ENCODE measurements at regions not wholly inside any gene's neighbourhood (a gene's known extent, or its start where the extent isn't known, plus 50 kb on each side); places are given as distances from the start of the nearest gene placed in this dataset.

- peaks cover 0 to 6% (median 0%) of the 10 kb centered on the region in 5 donors for H3K4me1 ChIP-seq (ENCODE audit: control insufficient read depth in 5 of 5, insufficient read depth in 5 of 5, low read length in 5 of 5)
Measured at GRCh38 chr13:63414247-63414646, 1998.6 kb upstream of the PCDH20 start.

GRCh38 chr13:63409791-63410351 is 1994.2 kb upstream of the PCDH20 start:
- H3K27me3 ChIP-seq (ENCODE audit: control insufficient read depth in 5 of 5, insufficient read depth in 4 of 5, low read length in 5 of 5) = no peaks in the 10 kb centered on the region
- no peaks in the 10 kb centered on the region for H3K36me3 ChIP-seq (ENCODE audit: control insufficient read depth in 5 of 5, insufficient read depth in 5 of 5, low read length in 5 of 5)
- H3K9ac ChIP-seq (ENCODE audit: low read length in 5 of 5) = no peak overlapping the region
- no peak overlapping the region for H3K27ac ChIP-seq (ENCODE audit: low read depth, low read length)
- H3K9me3 ChIP-seq (ENCODE audit: control insufficient read depth in 5 of 5, low read length in 5 of 5) = no peaks in the 10 kb centered on the region
- H3K4me3 ChIP-seq (ENCODE audit: low read depth in 1 of 5, low read length in 5 of 5) = no peak overlapping the region
- peaks cover 0 to 19% (median 6%) of the 10 kb centered on the region in 5 donors for H3K4me1 ChIP-seq (ENCODE audit: control insufficient read depth in 5 of 5, insufficient read depth in 5 of 5, low read length in 5 of 5)

More at GRCh38 chr13:63414247-63414646, 1998.6 kb upstream of the PCDH20 start:
- no peak overlapping the region for H3K4me3 ChIP-seq (ENCODE audit: low read depth in 1 of 5, low read length in 5 of 5)
- H3K27ac ChIP-seq (ENCODE audit: low read depth, low read length) = no peak overlapping the region
- H3K27me3 ChIP-seq (ENCODE audit: control insufficient read depth in 5 of 5, insufficient read depth in 4 of 5, low read length in 5 of 5) = no peaks in the 10 kb centered on the region
- no peaks in the 10 kb centered on the region for H3K36me3 ChIP-seq (ENCODE audit: control insufficient read depth in 5 of 5, insufficient read depth in 5 of 5, low read length in 5 of 5)
- no peaks in the 10 kb centered on the region for H3K9me3 ChIP-seq (ENCODE audit: control insufficient read depth in 5 of 5, low read length in 5 of 5)
- H3K9ac ChIP-seq (ENCODE audit: low read length in 5 of 5) = no peak overlapping the region

- peak overlapping the region in 1 of 5 donors; percentile 41 for H3K9ac ChIP-seq (ENCODE audit: low read length in 5 of 5)
- H3K36me3 ChIP-seq (ENCODE audit: control insufficient read depth in 5 of 5, insufficient read depth in 5 of 5, low read length in 5 of 5) = no peaks in the 10 kb centered on the region
- no peak overlapping the region for H3K4me3 ChIP-seq (ENCODE audit: low read depth in 1 of 5, low read length in 5 of 5)
- H3K27ac ChIP-seq (ENCODE audit: low read depth, low read length) = no peak overlapping the region
- no peaks in the 10 kb centered on the region for H3K9me3 ChIP-seq (ENCODE audit: control insufficient read depth in 5 of 5, low read length in 5 of 5)
- no peaks in the 10 kb centered on the region for H3K27me3 ChIP-seq (ENCODE audit: control insufficient read depth in 5 of 5, insufficient read depth in 4 of 5, low read length in 5 of 5)
- peaks cover 0 to 20% (median 10%) of the 10 kb centered on the region in 5 donors for H3K4me1 ChIP-seq (ENCODE audit: control insufficient read depth in 5 of 5, insufficient read depth in 5 of 5, low read length in 5 of 5)
Measured at GRCh38 chr13:63408331-63409189, 1992.9 kb upstream of the PCDH20 start.

- H3K4me1 ChIP-seq (ENCODE audit: control insufficient read depth in 5 of 5, insufficient read depth in 5 of 5, low read length in 5 of 5) = peaks cover 0 to 14% (median 8%) of the 10 kb centered on the region in 5 donors
- H3K9ac ChIP-seq (ENCODE audit: low read length in 5 of 5) = no peak overlapping the region
- no peak overlapping the region for H3K4me3 ChIP-seq (ENCODE audit: low read depth in 1 of 5, low read length in 5 of 5)
- H3K9me3 ChIP-seq (ENCODE audit: control insufficient read depth in 5 of 5, low read length in 5 of 5) = no peaks in the 10 kb centered on the region
- H3K27me3 ChIP-seq (ENCODE audit: control insufficient read depth in 5 of 5, insufficient read depth in 4 of 5, low read length in 5 of 5) = no peaks in the 10 kb centered on the region
- H3K27ac ChIP-seq (ENCODE audit: low read depth, low read length) = no peak overlapping the region
- no peaks in the 10 kb centered on the region for H3K36me3 ChIP-seq (ENCODE audit: control insufficient read depth in 5 of 5, insufficient read depth in 5 of 5, low read length in 5 of 5)
Measured at GRCh38 chr13:63403733-63404132, 1988.1 kb upstream of the PCDH20 start.

GRCh38 chr13:63396746-63397145 is 1981.1 kb upstream of the PCDH20 start:
- Histone ChIP-seq H3K27me3 (ENCODE audit: control insufficient read depth in 5 of 5, insufficient read depth in 4 of 5, low read length in 5 of 5) (no peaks in the 10 kb centered on the region), H3K9me3 (ENCODE audit: control insufficient read depth in 5 of 5, low read length in 5 of 5) (no peaks in the 10 kb centered on the region), H3K9ac (ENCODE audit: low read length in 5 of 5) (no peak overlapping the region), H3K27ac (ENCODE audit: low read depth, low read length) (no peak overlapping the region), H3K4me3 (ENCODE audit: low read depth in 1 of 5, low read length in 5 of 5) (no peak overlapping the region), H3K36me3 (ENCODE audit: control insufficient read depth in 5 of 5, insufficient read depth in 5 of 5, low read length in 5 of 5) (no peaks in the 10 kb centered on the region), H3K4me1 (ENCODE audit: control insufficient read depth in 5 of 5, insufficient read depth in 5 of 5, low read length in 5 of 5) (no peaks in the 10 kb centered on the region)

GRCh38 chr13:63393112-63393511 is 1977.5 kb upstream of the PCDH20 start:
- Histone ChIP-seq H3K36me3 (ENCODE audit: control insufficient read depth in 5 of 5, insufficient read depth in 5 of 5, low read length in 5 of 5) (no peaks in the 10 kb centered on the region), H3K4me1 (ENCODE audit: control insufficient read depth in 5 of 5, insufficient read depth in 5 of 5, low read length in 5 of 5) (no peaks in the 10 kb centered on the region), H3K27me3 (ENCODE audit: control insufficient read depth in 5 of 5, insufficient read depth in 4 of 5, low read length in 5 of 5) (no peaks in the 10 kb centered on the region), H3K9ac (ENCODE audit: low read length in 5 of 5) (no peak overlapping the region), H3K27ac (ENCODE audit: low read depth, low read length) (no peak overlapping the region), H3K4me3 (ENCODE audit: low read depth in 1 of 5, low read length in 5 of 5) (no peak overlapping the region), H3K9me3 (ENCODE audit: control insufficient read depth in 5 of 5, low read length in 5 of 5) (no peaks in the 10 kb centered on the region)

GRCh38 chr13:63389756-63390155 is 1974.1 kb upstream of the PCDH20 start:
- Histone ChIP-seq H3K4me1 (ENCODE audit: control insufficient read depth in 5 of 5, insufficient read depth in 5 of 5, low read length in 5 of 5) (peaks cover 0 to 8% (median 0%) of the 10 kb centered on the region in 5 donors), H3K4me3 (ENCODE audit: low read depth in 1 of 5, low read length in 5 of 5) (no peak overlapping the region), H3K9ac (ENCODE audit: low read length in 5 of 5) (no peak overlapping the region), H3K36me3 (ENCODE audit: control insufficient read depth in 5 of 5, insufficient read depth in 5 of 5, low read length in 5 of 5) (no peaks in the 10 kb centered on the region), H3K27ac (ENCODE audit: low read depth, low read length) (no peak overlapping the region), H3K9me3 (ENCODE audit: control insufficient read depth in 5 of 5, low read length in 5 of 5) (no peaks in the 10 kb centered on the region), H3K27me3 (ENCODE audit: control insufficient read depth in 5 of 5, insufficient read depth in 4 of 5, low read length in 5 of 5) (no peaks in the 10 kb centered on the region)

GRCh38 chr13:63381078-63381859 is 1965.6 kb upstream of the PCDH20 start:
- H3K27ac ChIP-seq (ENCODE audit: low read depth, low read length) = no peak overlapping the region
- no peaks in the 10 kb centered on the region for H3K27me3 ChIP-seq (ENCODE audit: control insufficient read depth in 5 of 5, insufficient read depth in 4 of 5, low read length in 5 of 5)
- no peaks in the 10 kb centered on the region for H3K36me3 ChIP-seq (ENCODE audit: control insufficient read depth in 5 of 5, insufficient read depth in 5 of 5, low read length in 5 of 5)
- H3K9ac ChIP-seq (ENCODE audit: low read length in 5 of 5) = no peak overlapping the region
- no peak overlapping the region for H3K4me3 ChIP-seq (ENCODE audit: low read depth in 1 of 5, low read length in 5 of 5)
- peaks cover 0 to under 1% (median 0%) of the 10 kb centered on the region in 5 donors for H3K4me1 ChIP-seq (ENCODE audit: control insufficient read depth in 5 of 5, insufficient read depth in 5 of 5, low read length in 5 of 5)
- H3K9me3 ChIP-seq (ENCODE audit: control insufficient read depth in 5 of 5, low read length in 5 of 5) = peaks cover 0 to 6% (median 4%) of the 10 kb centered on the region in 5 donors

- Histone ChIP-seq H3K4me1 (ENCODE audit: control insufficient read depth in 5 of 5, insufficient read depth in 5 of 5, low read length in 5 of 5) (no peaks in the 10 kb centered on the region), H3K4me3 (ENCODE audit: low read depth in 1 of 5, low read length in 5 of 5) (no peak overlapping the region), H3K36me3 (ENCODE audit: control insufficient read depth in 5 of 5, insufficient read depth in 5 of 5, low read length in 5 of 5) (no peaks in the 10 kb centered on the region), H3K9ac (ENCODE audit: low read length in 5 of 5) (no peak overlapping the region), H3K27ac (ENCODE audit: low read depth, low read length) (no peak overlapping the region), H3K9me3 (ENCODE audit: control insufficient read depth in 5 of 5, low read length in 5 of 5) (peaks cover 0 to 6% (median 4%) of the 10 kb centered on the region in 5 donors), H3K27me3 (ENCODE audit: control insufficient read depth in 5 of 5, insufficient read depth in 4 of 5, low read length in 5 of 5) (no peaks in the 10 kb centered on the region)
Measured at GRCh38 chr13:63377986-63378385, 1962.3 kb upstream of the PCDH20 start.

- Histone ChIP-seq H3K27me3 (ENCODE audit: control insufficient read depth in 5 of 5, insufficient read depth in 4 of 5, low read length in 5 of 5) (no peaks in the 10 kb centered on the region), H3K4me1 (ENCODE audit: control insufficient read depth in 5 of 5, insufficient read depth in 5 of 5, low read length in 5 of 5) (no peaks in the 10 kb centered on the region), H3K27ac (ENCODE audit: low read depth, low read length) (no peak overlapping the region), H3K9me3 (ENCODE audit: control insufficient read depth in 5 of 5, low read length in 5 of 5) (peaks cover 0 to 3% (median 0%) of the 10 kb centered on the region in 5 donors), H3K9ac (ENCODE audit: low read length in 5 of 5) (no peak overlapping the region), H3K4me3 (ENCODE audit: low read depth in 1 of 5, low read length in 5 of 5) (no peak overlapping the region), H3K36me3 (ENCODE audit: control insufficient read depth in 5 of 5, insufficient read depth in 5 of 5, low read length in 5 of 5) (no peaks in the 10 kb centered on the region)
Measured at GRCh38 chr13:63370101-63370500, 1954.5 kb upstream of the PCDH20 start.
